ENCODE measurements at regions not wholly inside any gene's neighbourhood (a gene's known extent, or its start where the extent isn't known, plus 50 kb on each side); places are given as distances from the start of the nearest gene placed in this dataset.

- Histone ChIP-seq H3K4me3 (IDR thresholded peaks at IDR 0.05; ENCODE audit: insufficient read depth, low read depth, low read length) (no peak overlapping the region), H3K4me1 (ENCODE audit: low read depth, poor library complexity, severe bottlenecking) (no peaks in the 10 kb centered on the region), H3K4me2 (no peak overlapping the region), H3K27me3 (ENCODE audit: insufficient read depth, low read depth) (no peaks in the 10 kb centered on the region), H3K9ac (no peak overlapping the region), H3K79me2 (ENCODE audit: insufficient read depth, low read depth) (no peaks in the 10 kb centered on the region), H3K27ac (no peak overlapping the region), H2AFZ (ENCODE audit: low read depth) (no peak overlapping the region), H4K20me1 (ENCODE audit: insufficient read depth) (no peaks in the 10 kb centered on the region), H3K36me3 (ENCODE audit: insufficient read depth) (no peaks in the 10 kb centered on the region)
- no peak for TF ChIP-seq CTCF (conservative IDR thresholded peaks at IDR 0.05; ENCODE audit: low read depth, low read length)
Measured at GRCh38 chrX:113033966-113034680, 193.5 kb upstream of the AMOT start.

- no peak overlapping the region for H2AFZ ChIP-seq (ENCODE audit: low read depth)
- no peaks in the 10 kb centered on the region for H3K4me1 ChIP-seq (ENCODE audit: low read depth, poor library complexity, severe bottlenecking)
- no peak for TF ChIP-seq CTCF (conservative IDR thresholded peaks at IDR 0.05; ENCODE audit: low read depth, low read length)
- no peaks in the 10 kb centered on the region for H4K20me1 ChIP-seq (ENCODE audit: insufficient read depth)
- no peak overlapping the region for H3K4me2 ChIP-seq
- no peak overlapping the region for H3K27ac ChIP-seq
- no peaks in the 10 kb centered on the region for H3K79me2 ChIP-seq (ENCODE audit: insufficient read depth, low read depth)
- H3K27me3 ChIP-seq (ENCODE audit: insufficient read depth, low read depth): no peaks in the 10 kb centered on the region
- H3K9ac ChIP-seq: no peak overlapping the region
- H3K4me3 ChIP-seq (IDR thresholded peaks at IDR 0.05; ENCODE audit: insufficient read depth, low read depth, low read length): no peak overlapping the region
- no peaks in the 10 kb centered on the region for H3K36me3 ChIP-seq (ENCODE audit: insufficient read depth)
Measured at GRCh38 chrX:113019958-113020357, 179.3 kb upstream of the AMOT start.

GRCh38 chrX:113009837-113010236 is 169.2 kb upstream of the AMOT start:
- TF ChIP-seq CTCF (conservative IDR thresholded peaks at IDR 0.05; ENCODE audit: low read depth, low read length): no peak
- H3K4me3 ChIP-seq (IDR thresholded peaks at IDR 0.05; ENCODE audit: insufficient read depth, low read depth, low read length): no peak overlapping the region

GRCh38 chrX:113009029-113009428 is 168.4 kb upstream of the AMOT start:
- Histone ChIP-seq H3K9ac (no peak overlapping the region), H3K27ac (no peak overlapping the region), H3K4me2 (no peak overlapping the region), H4K20me1 (ENCODE audit: insufficient read depth) (no peaks in the 10 kb centered on the region), H3K4me1 (ENCODE audit: low read depth, poor library complexity, severe bottlenecking) (no peaks in the 10 kb centered on the region), H3K36me3 (ENCODE audit: insufficient read depth) (no peaks in the 10 kb centered on the region), H2AFZ (ENCODE audit: low read depth) (no peak overlapping the region), H3K27me3 (ENCODE audit: insufficient read depth, low read depth) (no peaks in the 10 kb centered on the region), H3K79me2 (ENCODE audit: insufficient read depth, low read depth) (no peaks in the 10 kb centered on the region), H3K4me3 (IDR thresholded peaks at IDR 0.05; ENCODE audit: insufficient read depth, low read depth, low read length) (no peak overlapping the region)
- TF ChIP-seq CTCF (conservative IDR thresholded peaks at IDR 0.05; ENCODE audit: low read depth, low read length): no peak

More at GRCh38 chrX:113009837-113010236, 169.2 kb upstream of the AMOT start:
- Histone ChIP-seq H3K9ac (no peak overlapping the region), H3K27ac (no peak overlapping the region), H4K20me1 (ENCODE audit: insufficient read depth) (no peaks in the 10 kb centered on the region), H3K4me2 (no peak overlapping the region), H3K79me2 (ENCODE audit: insufficient read depth, low read depth) (no peaks in the 10 kb centered on the region), H2AFZ (ENCODE audit: low read depth) (no peak overlapping the region), H3K27me3 (ENCODE audit: insufficient read depth, low read depth) (no peaks in the 10 kb centered on the region), H3K4me1 (ENCODE audit: low read depth, poor library complexity, severe bottlenecking) (no peaks in the 10 kb centered on the region), H3K36me3 (ENCODE audit: insufficient read depth) (no peaks in the 10 kb centered on the region)
